Sigmoid colon (tissue), 6 donors: ENCODE measurements at regions not wholly inside any gene's neighbourhood (a gene's known extent, or its start where the extent isn't known, plus 50 kb on each side); places are given as distances from the start of the nearest gene placed in this dataset.

Source experiments
- DNase-seq: peaks from one replicate; pipeline ENCODE4 v3.0.0-alpha.2; 2019
- H3K27ac ChIP-seq, 4 donors: fragments of 200-600 bp; sonication (generic); one replicate each; pipeline ENCODE4 v1.5.1; 2016 to 2019; ENCODE audit warnings: mild to moderate bottlenecking in 1 of 4
- H3K27me3 ChIP-seq, 3 donors: fragments of 200-600 bp; sonication (generic); one replicate each; pipeline ENCODE4 v1.5.1; 2019; ENCODE audit warnings: mild to moderate bottlenecking in 1 of 3
- H3K36me3 ChIP-seq, 4 donors: fragments of 200-600 bp; sonication (generic); one replicate each; pipeline ENCODE4 v1.5.1; 2016 to 2019
- H3K4me1 ChIP-seq, 4 donors: fragments of 200-600 bp; sonication (generic); one replicate each; pipeline ENCODE4 v1.5.1; 2017 to 2019
- H3K4me3 ChIP-seq, 4 donors: fragments of 200-600 bp; sonication (generic); one replicate each; pipeline ENCODE4 v1.5.1; 2017 to 2019; ENCODE audit warnings: mild to moderate bottlenecking in 2 of 4, moderate library complexity in 1 of 4
- H3K9me3 ChIP-seq, 4 donors: fragments of 200-600 bp in 3 of 4; sonication (generic) in 3 of 4; one replicate each; pipeline versions ENCODE4 v1.5.1 to v1.6.1; 2013 to 2019
- CTCF ChIP-seq, 4 experiments: fragments of 450-650 bp in 3 of 4; fragments of 200-600 bp in 1 of 4; IDR thresholded peaks; one replicate each; pipeline ENCODE4 v1.5.1; 2016 to 2019; ENCODE audit warnings: antibody characterized with exemption in 4 of 4, mild to moderate bottlenecking in 3 of 4, moderate library complexity in 2 of 4
- EP300 ChIP-seq, 4 donors: sonication (generic); formaldehyde crosslinking; IDR thresholded peaks; one replicate each; pipeline ENCODE4 v1.6.1; 2017; ENCODE audit warnings: antibody characterized with exemption in 4 of 4
- POLR2A ChIP-seq, 2 donors: fragments of 450-650 bp; IDR thresholded peaks; one replicate each; pipeline ENCODE4 v1.6.1; 2016; ENCODE audit warnings: antibody characterized with exemption in 2 of 2, mild to moderate bottlenecking in 2 of 2, moderate library complexity in 2 of 2
- POLR2AphosphoS5 ChIP-seq, 4 donors: sonication (generic); formaldehyde crosslinking; IDR thresholded peaks; one replicate each; pipeline ENCODE4 v1.6.1; 2017; ENCODE audit warnings: antibody characterized with exemption in 4 of 4
- WGBS, 2 donors: extraction: QIAGEN DNeasy Blood & Tissue Kit; methylation state at CpG; one replicate each; pipeline ENCODE4 v1.1.7; 2013; 5-methylcytosine and 5-hydroxymethylcytosine counted together
- intact Hi-C: fragments of 100-400 bp; cut with DNase I; formaldehyde crosslinking; loops from one replicate; pipeline ENCODE4 v1.15.1; 2023
- donor health status: healthy with polysubstance abuse.
- donor health status: healthy.

- Histone ChIP-seq H3K27ac (no peak overlapping the region), H3K4me1 (no peaks in the 10 kb centered on the region), H3K9me3 (no peaks in the 10 kb centered on the region), H3K27me3 (no peaks in the 10 kb centered on the region), H3K36me3 (no peaks in the 10 kb centered on the region), H3K4me3 (no peak overlapping the region)
- TF ChIP-seq POLR2AphosphoS5 (IDR thresholded peaks at IDR 0.05) (no peak), POLR2A (IDR thresholded peaks at IDR 0.05) (no peak), EP300 (IDR thresholded peaks at IDR 0.05) (no peak), CTCF (IDR thresholded peaks at IDR 0.05) (no peak)
- intact Hi-C loops, result no loop called here
- no peak for DNase-seq
- 93 to 96% methylated on average over 5 of the region's 5 CpGs for WGBS, 2 donors
Observed at GRCh38 chr11:70696564-70696963, 298.2 kb downstream of the CTTN start.

GRCh38 chr11:70697701-70698100, 299.4 kb downstream of the CTTN start:
- no peaks in the 10 kb centered on the region for H3K27me3 ChIP-seq
- no peaks in the 10 kb centered on the region for H3K4me1 ChIP-seq
- H3K9me3 ChIP-seq, result no peaks in the 10 kb centered on the region
- intact Hi-C loops, result no loop called here
- H3K36me3 ChIP-seq, result no peaks in the 10 kb centered on the region
- no peak overlapping the region for H3K4me3 ChIP-seq
- WGBS, 2 donors, result 89 to 90% methylated on average over 8 of the region's 8 CpGs
- TF ChIP-seq CTCF (IDR thresholded peaks at IDR 0.05) (no peak), EP300 (IDR thresholded peaks at IDR 0.05) (no peak), POLR2A (IDR thresholded peaks at IDR 0.05) (no peak), POLR2AphosphoS5 (IDR thresholded peaks at IDR 0.05) (no peak)
- no peak overlapping the region for H3K27ac ChIP-seq
- DNase-seq, result no peak

- Histone ChIP-seq H3K36me3 (no peaks in the 10 kb centered on the region), H3K9me3 (no peaks in the 10 kb centered on the region), H3K4me3 (no peak overlapping the region), H3K4me1 (no peaks in the 10 kb centered on the region), H3K27me3 (no peaks in the 10 kb centered on the region), H3K27ac (no peak overlapping the region)
- no peak for TF ChIP-seq POLR2A (IDR thresholded peaks at IDR 0.05)
- TF ChIP-seq EP300 (IDR thresholded peaks at IDR 0.05), result no peak
- TF ChIP-seq POLR2AphosphoS5 (IDR thresholded peaks at IDR 0.05), result no peak
- TF ChIP-seq CTCF (IDR thresholded peaks at IDR 0.05), result no peak
- intact Hi-C loops, result no loop called here
- peak; percentile 30 for DNase-seq
- WGBS, 2 donors, result 82 to 88% methylated on average over 2 of the region's 2 CpGs
Observed at GRCh38 chr11:70698871-70699270, 300.5 kb downstream of the CTTN start.

- H3K27me3 ChIP-seq, result no peaks in the 10 kb centered on the region
- intact Hi-C loops, result no loop called here
- H3K4me3 ChIP-seq, result no peak overlapping the region
- WGBS, 2 donors, result 67 to 68% methylated on average over 7 of the region's 7 CpGs
- TF ChIP-seq POLR2AphosphoS5 (IDR thresholded peaks at IDR 0.05) (no peak), CTCF (IDR thresholded peaks at IDR 0.05) (no peak), POLR2A (IDR thresholded peaks at IDR 0.05) (no peak), EP300 (IDR thresholded peaks at IDR 0.05) (no peak)
- no peak for DNase-seq
- H3K27ac ChIP-seq, result no peak overlapping the region
- no peaks in the 10 kb centered on the region for H3K9me3 ChIP-seq
- H3K4me1 ChIP-seq, result no peaks in the 10 kb centered on the region
- H3K36me3 ChIP-seq, result no peaks in the 10 kb centered on the region
Observed at GRCh38 chr11:70699294-70700221, 301.2 kb downstream of the CTTN start.
